HEK293 (cell line): ENCODE measurements at regions not wholly inside any gene's neighbourhood (a gene's known extent, or its start where the extent isn't known, plus 50 kb on each side); places are given as distances from the start of the nearest gene placed in this dataset.

Experiments
- CTCF ChIA-PET: fragments of 350-600 bp; formaldehyde crosslinking; extraction: SDS; loops from one replicate; lab custom pipeline; 2021; ENCODE audit warnings: antibody characterized with exemption; lab: Yijun Ruan, JAX
- POLR2A ChIA-PET: fragments of 300-600 bp; formaldehyde crosslinking; extraction: SDS; loops from one replicate; lab custom pipeline; 2020; ENCODE audit warnings: antibody characterized with exemption, inconsistent platforms; lab: Yijun Ruan, JAX
- H3K27ac ChIP-seq: fragments of 200-500 bp; sonication (Bioruptor generic); 2 replicates; pipeline ENCODE4 v1.5.1; 2014; ENCODE audit warnings: low read depth, low read length, control low read depth, inconsistent platforms; ENCODE audit errors: extremely low read depth
- H3K36me3 ChIP-seq, 2 experiments: fragments of 200-500 bp in 1 of 2; sonication (Bioruptor generic) in 1 of 2; 1 replicate in 1 of 2; 2 replicates in 1 of 2; pipeline ENCODE4 v1.5.1; 2014 to 2017; ENCODE audit warnings: inconsistent platforms in 2 of 2, low read length in 2 of 2; ENCODE audit not compliant: control insufficient read depth in 2 of 2, insufficient read depth in 1 of 2
- H3K4me1 ChIP-seq: fragments of 200-500 bp; sonication (Bioruptor generic); 2 replicates; pipeline ENCODE4 v1.5.1; 2014; ENCODE audit warnings: mild to moderate bottlenecking, low read length, inconsistent platforms; ENCODE audit not compliant: control insufficient read depth, insufficient read depth
- H3K4me3 ChIP-seq: 2 replicates; pipeline ENCODE4 v1.5.1; 2011; ENCODE audit warnings: low read depth, mild to moderate bottlenecking, control low read depth, low read length, moderate library complexity
- H3K9me3 ChIP-seq: fragments of 200-500 bp; sonication (Bioruptor generic); 2 replicates; pipeline ENCODE4 v1.5.1; 2014; ENCODE audit warnings: low read depth, low read length, inconsistent platforms; ENCODE audit not compliant: control insufficient read depth, insufficient read depth
- ATF2 ChIP-seq: fragments of 450-650 bp; formaldehyde crosslinking; IDR thresholded peaks from 2 replicates; pipeline ENCODE4 v1.5.1; 2016; ENCODE audit warnings: missing biosample characterization, missing genetic modification characterization, low read depth
- BCL11B ChIP-seq: fragments of 450-650 bp; formaldehyde crosslinking; IDR thresholded peaks from 2 replicates; pipeline ENCODE4 v1.5.1; 2016; ENCODE audit warnings: low read depth, missing biosample characterization, missing genetic modification characterization
- BCL6B ChIP-seq: fragments of 450-650 bp; formaldehyde crosslinking; IDR thresholded peaks from 2 replicates; pipeline ENCODE4 v1.5.1; 2017; ENCODE audit warnings: missing biosample characterization, missing genetic modification characterization
- CTCF ChIP-seq: fragments of 450-650 bp; formaldehyde crosslinking; IDR thresholded peaks from 2 replicates; pipeline ENCODE4 v1.5.1; 2016; ENCODE audit warnings: missing biosample characterization, missing genetic modification characterization
- GLIS2 ChIP-seq: fragments of 450-650 bp; formaldehyde crosslinking; IDR thresholded peaks from 2 replicates; pipeline ENCODE4 v1.5.1; 2016; ENCODE audit warnings: missing biosample characterization, missing genetic modification characterization
- HOXA7 ChIP-seq: sonication (generic); formaldehyde crosslinking; IDR thresholded peaks from 2 replicates; pipeline ENCODE4 v1.8.1; 2022; ENCODE audit warnings: missing genetic modification reagents, borderline replicate concordance
- SP7 ChIP-seq: fragments of 450-650 bp; formaldehyde crosslinking; IDR thresholded peaks from 2 replicates; pipeline ENCODE4 v1.5.1; 2016; ENCODE audit warnings: missing biosample characterization, missing genetic modification characterization
- YY1 ChIP-seq: fragments of 450-650 bp; formaldehyde crosslinking; IDR thresholded peaks from 2 replicates; pipeline ENCODE4 v1.5.1; 2018; ENCODE audit warnings: missing biosample characterization, missing genetic modification characterization
- ZBTB1 ChIP-seq: fragments of 450-650 bp; formaldehyde crosslinking; IDR thresholded peaks from 2 replicates; pipeline ENCODE4 v1.5.1; 2016; ENCODE audit warnings: missing biosample characterization, missing genetic modification characterization
- ZFP69B ChIP-seq: fragments of 450-650 bp; formaldehyde crosslinking; IDR thresholded peaks from 2 replicates; pipeline ENCODE4 v1.5.1; 2016; ENCODE audit warnings: missing biosample characterization, missing genetic modification characterization
- ZIC2 ChIP-seq: fragments of 450-650 bp; formaldehyde crosslinking; IDR thresholded peaks from 2 replicates; pipeline ENCODE4 v1.5.1; 2016; ENCODE audit warnings: missing biosample characterization, missing genetic modification characterization
- ZNF169 ChIP-seq: fragments of 450-650 bp; formaldehyde crosslinking; IDR thresholded peaks from 2 replicates; pipeline ENCODE4 v1.5.1; 2016; ENCODE audit warnings: missing biosample characterization, missing genetic modification characterization
- ZNF248 ChIP-seq: fragments of 450-650 bp; formaldehyde crosslinking; IDR thresholded peaks from 2 replicates; pipeline ENCODE4 v1.5.1; 2017; ENCODE audit warnings: missing biosample characterization, missing genetic modification characterization
- ZNF274 ChIP-seq, 2 experiments: fragments of 200-500 bp in 1 of 2; fragments of 450-650 bp in 1 of 2; sonication (Bioruptor generic) in 1 of 2; formaldehyde crosslinking in 1 of 2; IDR thresholded peaks; 2 replicates each; pipeline versions ENCODE4 v1.5.1 to v1.6.1; 2014 to 2016; ENCODE audit warnings: borderline replicate concordance in 1 of 2, inconsistent platforms in 1 of 2, low read length in 1 of 2, missing biosample characterization in 1 of 2, missing genetic modification characterization in 1 of 2
- ZNF423 ChIP-seq: fragments of 450-650 bp; formaldehyde crosslinking; IDR thresholded peaks from 2 replicates; pipeline ENCODE4 v1.5.1; 2016; ENCODE audit warnings: missing biosample characterization, missing genetic modification characterization
- ZNF501 ChIP-seq: fragments of 450-650 bp; formaldehyde crosslinking; IDR thresholded peaks from 2 replicates; pipeline ENCODE4 v1.5.1; 2016; ENCODE audit warnings: missing biosample characterization, missing genetic modification characterization
- ZNF529 ChIP-seq: fragments of 450-650 bp; formaldehyde crosslinking; IDR thresholded peaks from 2 replicates; pipeline ENCODE4 v1.5.1; 2017; ENCODE audit warnings: missing genetic modification characterization, missing biosample characterization; ENCODE audit not compliant: insufficient replicate concordance
- ZNF600 ChIP-seq: fragments of 450-650 bp; formaldehyde crosslinking; IDR thresholded peaks from 2 replicates; pipeline ENCODE4 v1.5.1; 2016; ENCODE audit warnings: missing biosample characterization, missing genetic modification characterization
- ZNF677 ChIP-seq: fragments of 450-650 bp; IDR thresholded peaks from 2 replicates; pipeline ENCODE4 v1.5.0; 2018; ENCODE audit warnings: missing biosample characterization, mild to moderate bottlenecking, missing genetic modification characterization, moderate library complexity
- ZNF747 ChIP-seq: fragments of 450-650 bp; formaldehyde crosslinking; IDR thresholded peaks from 2 replicates; pipeline ENCODE4 v1.5.1; 2016; ENCODE audit warnings: missing biosample characterization, missing genetic modification characterization
- TF ChIP-seq, protein P1 (sequence below): fragments of 450-650 bp; formaldehyde crosslinking; IDR thresholded peaks from 2 replicates; pipeline ENCODE4 v1.5.1; 2016; ENCODE audit warnings: missing biosample characterization, missing genetic modification characterization
- TF ChIP-seq, protein P2 (sequence below): fragments of 450-650 bp; formaldehyde crosslinking; IDR thresholded peaks from 2 replicates; pipeline ENCODE4 v1.5.1; 2016; ENCODE audit warnings: missing biosample characterization, missing genetic modification characterization, low read depth
- TF ChIP-seq, protein P3 (sequence below): fragments of 450-650 bp; formaldehyde crosslinking; IDR thresholded peaks from 2 replicates; pipeline ENCODE4; 2016; ENCODE audit warnings: missing biosample characterization, missing genetic modification characterization
- TF ChIP-seq, protein P4 (sequence below): fragments of 450-650 bp; formaldehyde crosslinking; IDR thresholded peaks from 2 replicates; pipeline ENCODE4 v1.5.1; 2016; ENCODE audit warnings: missing biosample characterization, missing genetic modification characterization

GRCh38 chr2:57759822-57760300, 286.7 kb upstream of the VRK2 start:
- CTCF ChIA-PET = interaction anchor here (0.6 to 2.2 kb wide), 14 partner anchors 10 to 894 kb away, joined by 3 to 7 read pairs (median 3); no protein-coding TSS in a partner anchor
- H3K36me3 ChIP-seq = no peaks in the 10 kb centered on the region
- H3K4me3 ChIP-seq = no peak overlapping the region
- H3K27ac ChIP-seq = no peak overlapping the region
- POLR2A ChIA-PET = no interaction called here
- H3K4me1 ChIP-seq = peaks cover 13% of the 10 kb centered on the region; the same call in 1 of the 2 replicates
- H3K9me3 ChIP-seq = no peaks in the 10 kb centered on the region
- TF ChIP-seq, protein P1, sequence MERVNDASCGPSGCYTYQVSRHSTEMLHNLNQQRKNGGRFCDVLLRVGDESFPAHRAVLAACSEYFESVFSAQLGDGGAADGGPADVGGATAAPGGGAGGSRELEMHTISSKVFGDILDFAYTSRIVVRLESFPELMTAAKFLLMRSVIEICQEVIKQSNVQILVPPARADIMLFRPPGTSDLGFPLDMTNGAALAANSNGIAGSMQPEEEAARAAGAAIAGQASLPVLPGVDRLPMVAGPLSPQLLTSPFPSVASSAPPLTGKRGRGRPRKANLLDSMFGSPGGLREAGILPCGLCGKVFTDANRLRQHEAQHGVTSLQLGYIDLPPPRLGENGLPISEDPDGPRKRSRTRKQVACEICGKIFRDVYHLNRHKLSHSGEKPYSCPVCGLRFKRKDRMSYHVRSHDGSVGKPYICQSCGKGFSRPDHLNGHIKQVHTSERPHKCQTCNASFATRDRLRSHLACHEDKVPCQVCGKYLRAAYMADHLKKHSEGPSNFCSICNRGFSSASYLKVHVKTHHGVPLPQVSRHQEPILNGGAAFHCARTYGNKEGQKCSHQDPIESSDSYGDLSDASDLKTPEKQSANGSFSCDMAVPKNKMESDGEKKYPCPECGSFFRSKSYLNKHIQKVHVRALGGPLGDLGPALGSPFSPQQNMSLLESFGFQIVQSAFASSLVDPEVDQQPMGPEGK (tag by site-specific recombination) = no peak
- TF ChIP-seq, protein P2, sequence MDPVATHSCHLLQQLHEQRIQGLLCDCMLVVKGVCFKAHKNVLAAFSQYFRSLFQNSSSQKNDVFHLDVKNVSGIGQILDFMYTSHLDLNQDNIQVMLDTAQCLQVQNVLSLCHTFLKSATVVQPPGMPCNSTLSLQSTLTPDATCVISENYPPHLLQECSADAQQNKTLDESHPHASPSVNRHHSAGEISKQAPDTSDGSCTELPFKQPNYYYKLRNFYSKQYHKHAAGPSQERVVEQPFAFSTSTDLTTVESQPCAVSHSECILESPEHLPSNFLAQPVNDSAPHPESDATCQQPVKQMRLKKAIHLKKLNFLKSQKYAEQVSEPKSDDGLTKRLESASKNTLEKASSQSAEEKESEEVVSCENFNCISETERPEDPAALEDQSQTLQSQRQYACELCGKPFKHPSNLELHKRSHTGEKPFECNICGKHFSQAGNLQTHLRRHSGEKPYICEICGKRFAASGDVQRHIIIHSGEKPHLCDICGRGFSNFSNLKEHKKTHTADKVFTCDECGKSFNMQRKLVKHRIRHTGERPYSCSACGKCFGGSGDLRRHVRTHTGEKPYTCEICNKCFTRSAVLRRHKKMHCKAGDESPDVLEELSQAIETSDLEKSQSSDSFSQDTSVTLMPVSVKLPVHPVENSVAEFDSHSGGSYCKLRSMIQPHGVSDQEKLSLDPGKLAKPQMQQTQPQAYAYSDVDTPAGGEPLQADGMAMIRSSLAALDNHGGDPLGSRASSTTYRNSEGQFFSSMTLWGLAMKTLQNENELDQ (tag by site-specific recombination) = no peak
- TF ChIP-seq ZNF501 (no peak), CTCF (tag by site-specific recombination) (peak; percentile 94), ZNF169 (tag by site-specific recombination) (no peak), ZNF423 (tag by site-specific recombination) (no peak), ZIC2 (tag by site-specific recombination) (no peak), BCL6B (tag by site-specific recombination) (no peak), ZFP69B (no peak), ZBTB1 (no peak), ZNF600 (tag by site-specific recombination) (0 out of 2 replicates have a peak, but pooled peaks have one; percentile 49), HOXA7 (CRISPR knock-in tag) (no peak), SP7 (tag by site-specific recombination) (peak; percentile 27; the same call in 1 of the 2 replicates), ZNF248 (tag by site-specific recombination) (no peak), YY1 (no peak), GLIS2 (tag by site-specific recombination) (no peak), ATF2 (tag by site-specific recombination) (no peak), ZNF747 (tag by site-specific recombination) (no peak), ZNF529 (tag by site-specific recombination) (no peak), ZNF677 (no peak), BCL11B (tag by site-specific recombination) (no peak), ZNF274 (IDR thresholded peaks at IDR 0.05; ENCODE audit: low read length) (no peak), ZNF274 (tag by site-specific recombination; IDR thresholded peaks at IDR 0.05; ENCODE audit: borderline replicate concordance) (no peak)
- TF ChIP-seq, protein P3, sequence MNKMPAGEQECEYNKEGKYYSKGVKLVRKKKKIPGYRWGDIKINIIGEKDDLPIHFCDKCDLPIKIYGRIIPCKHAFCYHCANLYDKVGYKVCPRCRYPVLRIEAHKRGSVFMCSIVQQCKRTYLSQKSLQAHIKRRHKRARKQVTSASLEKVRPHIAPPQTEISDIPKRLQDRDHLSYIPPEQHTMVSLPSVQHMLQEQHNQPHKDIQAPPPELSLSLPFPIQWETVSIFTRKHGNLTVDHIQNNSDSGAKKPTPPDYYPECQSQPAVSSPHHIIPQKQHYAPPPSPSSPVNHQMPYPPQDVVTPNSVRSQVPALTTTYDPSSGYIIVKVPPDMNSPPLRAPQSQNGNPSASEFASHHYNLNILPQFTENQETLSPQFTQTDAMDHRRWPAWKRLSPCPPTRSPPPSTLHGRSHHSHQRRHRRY (tag by site-specific recombination) = no peak
- TF ChIP-seq, protein P4, sequence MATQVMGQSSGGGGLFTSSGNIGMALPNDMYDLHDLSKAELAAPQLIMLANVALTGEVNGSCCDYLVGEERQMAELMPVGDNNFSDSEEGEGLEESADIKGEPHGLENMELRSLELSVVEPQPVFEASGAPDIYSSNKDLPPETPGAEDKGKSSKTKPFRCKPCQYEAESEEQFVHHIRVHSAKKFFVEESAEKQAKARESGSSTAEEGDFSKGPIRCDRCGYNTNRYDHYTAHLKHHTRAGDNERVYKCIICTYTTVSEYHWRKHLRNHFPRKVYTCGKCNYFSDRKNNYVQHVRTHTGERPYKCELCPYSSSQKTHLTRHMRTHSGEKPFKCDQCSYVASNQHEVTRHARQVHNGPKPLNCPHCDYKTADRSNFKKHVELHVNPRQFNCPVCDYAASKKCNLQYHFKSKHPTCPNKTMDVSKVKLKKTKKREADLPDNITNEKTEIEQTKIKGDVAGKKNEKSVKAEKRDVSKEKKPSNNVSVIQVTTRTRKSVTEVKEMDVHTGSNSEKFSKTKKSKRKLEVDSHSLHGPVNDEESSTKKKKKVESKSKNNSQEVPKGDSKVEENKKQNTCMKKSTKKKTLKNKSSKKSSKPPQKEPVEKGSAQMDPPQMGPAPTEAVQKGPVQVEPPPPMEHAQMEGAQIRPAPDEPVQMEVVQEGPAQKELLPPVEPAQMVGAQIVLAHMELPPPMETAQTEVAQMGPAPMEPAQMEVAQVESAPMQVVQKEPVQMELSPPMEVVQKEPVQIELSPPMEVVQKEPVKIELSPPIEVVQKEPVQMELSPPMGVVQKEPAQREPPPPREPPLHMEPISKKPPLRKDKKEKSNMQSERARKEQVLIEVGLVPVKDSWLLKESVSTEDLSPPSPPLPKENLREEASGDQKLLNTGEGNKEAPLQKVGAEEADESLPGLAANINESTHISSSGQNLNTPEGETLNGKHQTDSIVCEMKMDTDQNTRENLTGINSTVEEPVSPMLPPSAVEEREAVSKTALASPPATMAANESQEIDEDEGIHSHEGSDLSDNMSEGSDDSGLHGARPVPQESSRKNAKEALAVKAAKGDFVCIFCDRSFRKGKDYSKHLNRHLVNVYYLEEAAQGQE = no peak
